WERI-Rb-1 (cell line): ENCODE measurements at regions not wholly inside any gene's neighbourhood (a gene's known extent, or its start where the extent isn't known, plus 50 kb on each side); places are given as distances from the start of the nearest gene placed in this dataset.

Experiments used
- DNase-seq: peaks from one replicate; pipeline ENCODE4 v3.0.0-alpha.2; 2020
- H3K27ac ChIP-seq: fragments of 250-450 bp; sonication (Bioruptor Pico); 2 replicates; pipeline ENCODE4 v1.5.1; 2020; ENCODE audit warnings: mild to moderate bottlenecking, moderate library complexity
- H3K27me3 ChIP-seq: fragments of 250-450 bp; sonication (Bioruptor Pico); 2 replicates; pipeline ENCODE4 v1.5.1; 2021; ENCODE audit warnings: mild to moderate bottlenecking, low read depth, moderate library complexity; ENCODE audit not compliant: insufficient read depth, severe bottlenecking
- H3K36me3 ChIP-seq: fragments of 250-450 bp; sonication (Bioruptor Pico); 2 replicates; pipeline ENCODE4 v1.5.1; 2020; ENCODE audit warnings: mild to moderate bottlenecking, moderate library complexity
- H3K4me3 ChIP-seq: 2 replicates; pipeline ENCODE4 v1.5.1; 2011; ENCODE audit warnings: low read depth, mild to moderate bottlenecking, control low read depth, low read length
- H3K9me3 ChIP-seq: fragments of 250-450 bp; sonication (Bioruptor Pico); 2 replicates; pipeline ENCODE4 v1.5.1; 2021; ENCODE audit warnings: mild to moderate bottlenecking, moderate library complexity; ENCODE audit not compliant: severe bottlenecking
- TF ChIP-seq, protein P1 (sequence below): IDR thresholded peaks from 2 replicates; pipeline ENCODE4 v1.5.1; 2011; ENCODE audit warnings: low read depth, mild to moderate bottlenecking, control low read depth, inconsistent platforms, low read length

DNA sequence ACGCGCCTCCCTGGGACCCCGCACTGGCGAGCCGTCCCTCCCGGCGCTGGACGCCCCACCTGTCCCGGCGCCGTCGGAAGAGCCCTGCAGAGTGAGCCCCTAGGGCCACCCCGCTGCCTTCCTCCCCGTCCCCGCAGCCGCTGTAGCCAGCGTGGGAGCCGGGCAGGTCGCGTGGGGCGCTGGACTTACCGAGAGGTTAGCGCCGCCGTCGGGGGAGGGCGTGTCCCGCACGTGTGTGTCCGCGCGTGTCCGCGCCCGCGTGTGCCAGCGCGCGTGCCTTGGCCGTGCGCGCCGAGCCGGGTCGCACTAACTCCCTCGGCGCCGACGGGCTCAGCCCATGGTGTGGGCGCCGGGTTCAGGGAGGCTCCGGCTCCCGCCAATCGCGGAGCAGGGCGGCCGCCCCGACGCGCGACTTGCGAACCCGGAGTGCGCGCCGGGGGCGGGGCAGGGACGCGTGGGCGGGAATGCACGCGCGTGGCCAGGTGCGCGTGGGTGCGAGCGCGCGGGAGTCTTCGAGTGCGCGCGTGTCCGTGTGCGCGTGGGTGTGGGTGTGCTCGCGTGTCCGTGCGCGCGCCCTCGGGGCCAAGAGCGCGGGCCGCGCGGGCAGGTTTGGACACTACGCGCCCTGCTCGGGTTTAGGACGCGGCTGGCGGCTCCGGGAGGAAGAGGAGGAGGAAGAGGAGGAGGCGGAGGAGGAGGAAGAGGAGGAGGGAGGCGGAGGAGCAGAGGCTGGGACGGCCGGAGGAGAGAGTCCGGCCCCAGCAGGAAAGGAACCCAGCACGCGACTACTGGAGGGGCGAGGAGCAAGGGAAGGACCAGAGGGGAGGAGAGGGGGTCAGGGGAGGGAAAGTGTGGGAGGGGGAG, 145.2 kb upstream of the ETS2 start:
- peaks cover 6% of the 10 kb centered on the region for H3K9me3 ChIP-seq
- no peaks in the 10 kb centered on the region for H3K36me3 ChIP-seq
- H3K27me3 ChIP-seq = peaks cover 14% of the 10 kb centered on the region
- TF ChIP-seq, protein P1, sequence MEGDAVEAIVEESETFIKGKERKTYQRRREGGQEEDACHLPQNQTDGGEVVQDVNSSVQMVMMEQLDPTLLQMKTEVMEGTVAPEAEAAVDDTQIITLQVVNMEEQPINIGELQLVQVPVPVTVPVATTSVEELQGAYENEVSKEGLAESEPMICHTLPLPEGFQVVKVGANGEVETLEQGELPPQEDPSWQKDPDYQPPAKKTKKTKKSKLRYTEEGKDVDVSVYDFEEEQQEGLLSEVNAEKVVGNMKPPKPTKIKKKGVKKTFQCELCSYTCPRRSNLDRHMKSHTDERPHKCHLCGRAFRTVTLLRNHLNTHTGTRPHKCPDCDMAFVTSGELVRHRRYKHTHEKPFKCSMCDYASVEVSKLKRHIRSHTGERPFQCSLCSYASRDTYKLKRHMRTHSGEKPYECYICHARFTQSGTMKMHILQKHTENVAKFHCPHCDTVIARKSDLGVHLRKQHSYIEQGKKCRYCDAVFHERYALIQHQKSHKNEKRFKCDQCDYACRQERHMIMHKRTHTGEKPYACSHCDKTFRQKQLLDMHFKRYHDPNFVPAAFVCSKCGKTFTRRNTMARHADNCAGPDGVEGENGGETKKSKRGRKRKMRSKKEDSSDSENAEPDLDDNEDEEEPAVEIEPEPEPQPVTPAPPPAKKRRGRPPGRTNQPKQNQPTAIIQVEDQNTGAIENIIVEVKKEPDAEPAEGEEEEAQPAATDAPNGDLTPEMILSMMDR = no peak
- DNase-seq = peak; percentile 32
- no peak overlapping the region for H3K27ac ChIP-seq
- peak overlapping the region; percentile 49 for H3K4me3 ChIP-seq

DNA sequence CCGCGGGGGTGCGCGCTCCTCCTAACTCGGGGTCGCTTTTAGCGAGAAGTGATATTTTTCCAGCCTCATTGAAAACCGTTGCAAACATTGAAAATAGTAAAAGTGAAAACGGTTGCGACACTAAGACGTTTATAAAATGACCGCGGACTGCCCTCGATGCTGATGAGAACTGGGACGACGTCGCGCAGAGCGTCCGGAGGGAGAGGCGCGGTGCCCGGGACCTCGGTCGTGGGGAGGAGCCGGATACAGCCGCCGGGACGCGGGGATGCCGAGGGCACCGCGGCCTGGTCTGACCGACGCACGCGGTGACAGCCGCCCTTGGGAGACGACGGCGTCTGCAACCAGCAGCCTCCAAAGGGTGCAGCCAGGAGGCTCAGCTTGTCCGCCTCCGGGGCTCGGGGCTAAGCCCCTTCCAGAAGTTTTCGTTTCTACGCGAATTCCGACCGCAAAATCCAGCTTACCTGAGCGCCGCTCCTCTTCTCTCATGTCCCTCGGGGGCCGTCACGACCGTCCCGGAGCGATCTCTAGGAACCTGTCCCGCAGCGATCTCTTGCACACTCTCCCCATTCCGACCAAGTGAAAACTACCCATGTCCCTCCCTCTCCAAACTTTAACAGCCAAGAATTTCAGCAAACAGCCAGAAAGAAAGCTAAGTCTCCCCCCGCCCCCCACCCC, 144.4 kb upstream of the ETS2 start:
- TF ChIP-seq, protein P1 = no peak
- no peak overlapping the region for H3K27ac ChIP-seq
- H3K27me3 ChIP-seq = peaks cover 14% of the 10 kb centered on the region
- H3K36me3 ChIP-seq = no peaks in the 10 kb centered on the region
- peak overlapping the region; percentile 49 for H3K4me3 ChIP-seq
- peak; percentile 16 for DNase-seq
- peaks cover 6% of the 10 kb centered on the region for H3K9me3 ChIP-seq

DNA sequence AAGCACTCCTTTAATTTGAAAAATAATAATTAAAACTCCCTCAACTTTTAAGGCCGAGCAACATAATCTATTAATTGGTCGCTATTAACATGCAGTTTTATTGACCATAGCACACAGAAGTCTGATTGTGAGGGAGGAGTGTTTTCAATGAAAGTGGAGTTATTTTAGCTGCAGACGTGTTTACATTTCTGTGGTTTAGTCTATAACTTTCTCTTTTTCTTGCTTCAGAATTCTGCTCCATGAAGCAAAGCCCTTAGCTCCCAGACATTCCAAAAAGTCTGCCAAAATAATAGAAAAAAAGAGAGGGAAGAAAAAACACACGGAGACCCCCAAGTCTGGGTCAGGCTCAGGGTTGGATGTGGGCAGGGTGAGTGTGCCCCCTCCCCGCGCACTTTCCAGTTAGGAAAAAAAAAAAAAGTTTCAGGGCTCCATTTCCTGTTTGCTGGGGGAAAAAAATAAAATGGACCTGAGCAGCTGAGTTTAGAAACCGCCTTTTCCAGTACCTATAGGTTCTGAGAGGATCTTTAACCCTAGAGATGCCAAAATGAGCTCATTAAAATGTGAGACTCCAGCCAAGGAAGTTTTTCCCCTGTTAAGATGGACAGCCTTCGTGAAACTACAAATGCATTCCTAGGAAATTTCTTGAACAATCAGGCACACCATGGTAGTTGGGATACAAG, 143.7 kb upstream of the ETS2 start:
- Histone ChIP-seq H3K27me3 (peaks cover 14% of the 10 kb centered on the region), H3K27ac (no peak overlapping the region), H3K36me3 (no peaks in the 10 kb centered on the region), H3K9me3 (peaks cover 6% of the 10 kb centered on the region), H3K4me3 (no peak overlapping the region)
- no peak for DNase-seq
- TF ChIP-seq, protein P1 = no peak

DNA sequence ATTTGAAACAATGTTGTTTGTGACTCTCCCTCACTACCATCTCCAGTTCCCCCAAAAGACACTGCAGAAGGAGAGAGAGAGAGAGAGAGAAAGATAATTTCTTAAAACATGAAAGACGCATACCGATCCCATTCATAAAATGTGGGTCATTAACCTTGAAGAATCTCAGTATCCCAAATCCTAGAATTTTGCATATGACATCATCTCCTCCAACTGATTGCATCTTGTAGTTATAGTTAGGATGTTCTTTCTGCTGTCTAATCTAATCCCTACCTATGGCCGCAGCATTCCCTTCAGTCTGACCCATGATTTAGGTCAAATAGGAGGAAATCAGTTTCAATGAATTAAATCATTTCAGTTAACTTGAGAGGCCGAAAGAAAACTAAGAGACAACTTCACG, 142.4 kb upstream of the ETS2 start:
- H3K27me3 ChIP-seq = peaks cover 14% of the 10 kb centered on the region
- DNase-seq = no peak
- no peak overlapping the region for H3K27ac ChIP-seq
- H3K36me3 ChIP-seq = no peaks in the 10 kb centered on the region
- H3K4me3 ChIP-seq = no peak overlapping the region
- TF ChIP-seq, protein P1 = no peak
- peaks cover 6% of the 10 kb centered on the region for H3K9me3 ChIP-seq

DNA sequence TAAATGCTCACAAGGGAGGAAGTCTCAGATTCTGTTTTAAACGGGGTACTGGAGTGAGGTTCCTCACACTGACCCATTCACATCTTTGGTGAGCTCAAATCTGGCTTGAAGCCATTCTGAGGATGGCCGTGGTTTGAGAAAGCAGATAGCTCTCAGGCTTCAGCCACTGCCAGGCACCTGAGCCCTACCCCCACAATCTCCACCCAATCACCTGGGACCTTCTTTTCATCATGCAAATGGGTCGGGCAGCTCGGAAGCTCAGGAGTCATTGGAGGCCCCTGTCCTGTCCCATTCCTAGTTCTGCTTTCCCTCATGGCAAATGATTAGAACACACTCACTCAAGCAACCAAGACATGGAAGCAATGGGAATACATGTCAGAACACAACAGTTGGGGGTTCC, 141.4 kb upstream of the ETS2 start:
- H3K27ac ChIP-seq = no peak overlapping the region
- peaks cover 6% of the 10 kb centered on the region for H3K9me3 ChIP-seq
- no peak for DNase-seq
- TF ChIP-seq, protein P1 = no peak
- H3K4me3 ChIP-seq = no peak overlapping the region
- no peaks in the 10 kb centered on the region for H3K36me3 ChIP-seq
- H3K27me3 ChIP-seq = peaks cover 14% of the 10 kb centered on the region
